ENCODE measurements at regions not wholly inside any gene's neighbourhood (a gene's known extent, or its start where the extent isn't known, plus 50 kb on each side); places are given as distances from the start of the nearest gene placed in this dataset.

DNA sequence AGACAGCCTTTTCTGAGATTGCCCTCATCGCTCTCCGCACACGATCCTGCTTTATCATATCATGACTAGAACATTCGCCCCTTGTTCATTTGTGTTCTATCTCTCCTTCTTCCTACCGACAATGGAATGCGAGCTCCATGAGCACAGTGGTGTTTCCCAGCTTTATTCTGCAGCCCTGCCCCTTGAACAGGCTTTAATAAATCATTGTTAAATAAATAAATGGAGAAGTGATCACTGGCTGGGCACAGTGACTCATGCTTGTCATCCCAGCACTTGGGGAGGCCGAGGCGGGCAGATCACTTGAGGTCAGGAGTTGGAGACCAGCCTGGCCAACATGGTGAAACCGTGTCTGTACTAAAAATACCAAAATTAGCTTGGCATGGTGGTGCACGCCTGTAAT is 1063.3 kb upstream of the EEF2KMT start:
- DNase-seq, result no peak

DNA sequence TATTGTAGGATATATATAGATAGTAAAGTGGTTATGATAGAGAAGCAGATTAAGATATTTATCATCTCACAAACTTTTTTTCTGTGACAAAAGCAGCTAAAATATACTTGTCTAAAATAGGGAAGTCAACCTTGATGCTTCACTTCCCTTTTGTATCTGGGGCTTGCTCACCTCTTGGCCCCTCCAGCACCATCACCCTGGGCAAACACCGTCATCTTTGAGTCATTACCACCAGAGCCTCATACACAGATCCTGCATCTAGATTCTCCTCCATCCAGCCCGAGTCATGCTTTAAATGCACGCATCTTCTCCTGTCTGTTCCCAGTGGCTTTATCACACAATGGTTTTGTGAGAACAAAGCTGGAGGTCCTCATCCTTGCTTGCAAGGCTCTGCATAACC is 1062.7 kb upstream of the EEF2KMT start:
- no peak for DNase-seq

DNA sequence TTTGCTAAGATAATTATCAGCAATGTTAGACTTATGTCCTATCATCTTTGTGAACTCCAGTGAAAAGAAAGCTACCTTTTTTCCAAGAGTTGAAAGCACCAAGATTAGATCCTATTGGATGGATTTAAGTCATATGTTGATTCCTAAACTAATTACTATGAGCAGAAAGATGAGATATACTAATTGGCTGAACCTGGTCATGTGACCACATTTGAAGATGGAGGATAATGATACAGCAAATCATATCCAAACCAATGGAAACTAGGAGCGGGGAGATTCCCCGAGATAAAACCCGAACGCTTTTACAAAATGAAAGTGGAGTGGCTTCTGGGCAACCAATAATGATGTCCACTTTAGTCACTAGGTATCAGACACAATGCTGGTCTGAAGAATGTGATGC is 1060.2 kb upstream of the EEF2KMT start:
- DNase-seq, result no peak

DNA sequence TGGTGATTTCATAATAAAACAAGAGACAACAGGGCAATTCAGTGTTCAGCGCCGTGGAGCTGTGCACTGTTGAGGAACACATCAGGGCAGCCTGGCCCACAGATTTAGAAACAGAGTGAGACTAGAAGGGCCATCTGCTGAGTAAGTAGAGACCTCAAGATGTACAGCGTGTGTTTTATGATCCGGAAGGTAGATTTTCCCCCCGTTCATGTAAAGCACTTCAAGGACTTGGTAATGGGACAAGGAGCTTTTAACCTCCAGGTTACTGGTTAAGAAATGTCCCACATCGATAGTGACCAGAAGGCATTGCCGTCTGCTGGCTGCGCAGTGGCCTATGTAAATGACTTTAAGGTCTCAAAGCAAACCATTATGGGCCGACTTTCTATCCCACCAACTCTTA is 1057.7 kb upstream of the EEF2KMT start:
- no peak for DNase-seq

DNA sequence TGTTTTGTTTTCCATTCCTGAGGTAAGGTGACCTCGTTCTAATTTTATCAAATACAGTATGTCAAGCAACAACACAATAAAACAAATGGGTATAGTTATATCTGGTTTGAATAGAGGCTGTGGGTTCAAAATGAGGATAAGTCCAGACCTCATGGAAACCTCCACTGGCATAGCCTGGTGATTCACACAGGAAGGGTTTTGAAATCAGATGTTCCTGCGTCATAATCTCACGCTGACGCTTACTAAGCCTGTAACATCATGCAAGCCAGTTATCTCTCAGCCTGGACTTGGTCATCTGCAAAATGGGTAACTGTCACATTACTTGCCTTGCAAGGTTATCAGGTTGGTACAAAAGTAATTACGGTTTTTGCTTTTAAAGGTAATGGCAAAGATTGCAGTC is 1056.3 kb upstream of the EEF2KMT start:
- DNase-seq, result no peak

DNA sequence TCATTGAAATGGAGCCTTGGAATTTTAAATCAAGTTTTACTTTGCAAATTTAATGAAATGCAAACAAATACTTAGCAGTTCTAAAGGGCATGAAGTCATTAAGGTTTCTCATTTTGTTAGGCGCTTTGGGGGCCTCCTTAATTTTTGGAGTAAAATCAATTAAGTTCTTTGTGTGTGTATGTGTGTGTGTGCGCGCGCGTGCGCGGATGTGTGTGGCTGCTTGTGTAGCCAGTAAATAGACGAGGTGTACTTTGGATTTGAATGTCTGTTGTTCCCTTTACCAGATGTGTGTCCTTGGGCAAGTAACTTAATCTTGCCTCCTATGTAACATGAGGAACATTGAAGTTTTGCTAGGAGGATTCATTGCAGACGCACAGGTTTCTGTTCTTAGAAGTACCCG is 1051.4 kb upstream of the EEF2KMT start:
- no peak for DNase-seq

DNA sequence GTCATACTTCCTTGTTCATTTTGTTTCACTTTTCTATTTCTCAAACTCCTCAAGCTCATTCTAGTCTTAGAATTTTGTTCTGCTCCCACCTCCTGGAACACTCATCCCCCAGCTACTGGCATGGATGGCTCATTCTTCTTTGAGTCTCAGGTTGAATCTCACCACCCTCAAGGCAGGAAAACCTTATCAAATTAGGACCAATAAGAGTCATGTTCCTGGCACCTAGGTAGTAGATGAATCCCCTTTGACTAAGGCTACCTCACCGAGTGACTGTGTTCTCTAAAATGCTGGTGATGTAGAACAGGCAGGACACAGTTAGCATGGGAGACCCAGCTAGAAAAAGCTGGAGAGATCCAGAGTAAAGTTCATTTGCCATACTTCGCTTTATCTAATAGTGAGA is 1050.8 kb upstream of the EEF2KMT start:
- DNase-seq, result no peak

DNA sequence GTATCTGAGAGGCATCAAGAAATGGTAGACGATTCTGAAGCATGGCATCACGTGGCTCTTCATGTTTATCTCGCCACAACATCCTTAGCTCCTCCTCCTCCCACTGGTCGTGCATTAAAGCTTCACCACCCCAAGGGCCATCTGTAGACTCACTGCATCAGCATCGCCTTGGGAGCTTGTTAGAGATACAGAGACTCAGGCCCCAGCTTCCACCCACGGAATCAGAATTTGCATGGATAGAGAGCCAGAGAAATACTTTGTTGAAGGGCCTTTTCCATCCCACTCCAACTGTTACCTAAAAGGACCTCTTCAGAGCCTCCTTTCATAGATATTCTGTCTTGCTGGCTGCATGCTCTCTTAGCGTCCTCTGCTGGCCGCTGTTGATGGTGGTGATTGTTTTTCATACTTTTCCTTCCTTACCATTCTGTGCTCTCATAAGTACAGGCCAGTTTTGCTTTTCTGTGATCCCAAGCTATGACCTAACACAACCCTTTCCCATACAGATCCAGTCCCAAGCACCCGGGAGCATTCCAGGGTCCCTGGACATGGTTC is 1049.4 kb upstream of the EEF2KMT start:
- no peak for DNase-seq

DNA sequence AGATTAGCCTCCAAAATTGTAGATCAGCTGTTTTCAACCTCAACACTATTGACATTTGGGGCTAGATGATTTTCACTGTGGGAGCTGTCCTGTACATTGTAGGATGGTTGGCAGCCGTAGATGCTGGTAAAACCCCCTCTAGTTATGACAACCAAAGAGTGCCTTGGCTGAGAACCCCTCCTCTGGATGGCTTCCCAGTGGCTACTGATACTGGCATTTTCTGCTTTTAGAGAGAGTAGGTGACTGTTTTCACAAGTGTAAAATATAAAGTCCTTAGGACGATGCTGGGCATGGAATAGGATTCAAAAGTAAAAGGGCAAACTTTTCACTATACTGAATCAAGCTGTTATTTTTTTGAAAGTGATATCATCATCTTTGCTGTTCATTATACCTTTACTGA is 1048.8 kb upstream of the EEF2KMT start:
- DNase-seq, result no peak

DNA sequence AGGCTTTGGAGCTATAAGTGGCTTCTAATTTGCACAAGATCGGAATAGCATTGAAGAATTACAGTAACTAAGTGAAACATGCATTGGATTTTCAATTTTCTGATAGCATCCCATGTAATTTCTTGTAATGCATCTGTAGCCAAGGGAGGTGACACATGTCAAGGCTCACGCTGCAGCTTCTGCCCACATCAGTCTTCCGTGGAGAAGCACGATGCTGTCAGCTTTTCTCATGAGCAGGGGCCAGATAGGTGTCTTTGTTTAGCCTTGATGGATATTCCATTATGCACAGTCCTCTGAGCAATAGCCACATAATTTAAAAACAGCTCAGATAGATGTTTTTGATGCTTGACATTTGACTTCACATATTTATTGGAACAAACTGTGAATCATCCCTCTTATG is 1046.9 kb upstream of the EEF2KMT start:
- no peak for DNase-seq

DNA sequence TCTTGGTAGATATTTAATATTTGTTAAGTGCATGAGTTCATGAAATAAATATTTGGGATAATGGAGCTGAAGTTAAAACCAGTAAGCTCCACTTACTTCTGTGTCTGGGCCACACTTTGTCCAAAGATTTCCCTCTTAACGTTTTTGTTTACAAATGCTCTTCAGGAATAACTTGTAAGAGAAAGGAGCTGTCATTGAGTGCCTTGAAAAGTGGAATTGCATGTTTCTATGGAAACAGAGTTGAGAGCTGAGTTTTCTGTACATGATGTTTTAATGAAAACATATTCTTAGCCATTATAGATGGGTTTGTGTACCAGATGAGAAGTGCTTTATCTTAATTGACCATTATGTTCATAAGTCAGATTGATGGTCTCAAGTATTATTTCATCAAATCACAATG is 1045.4 kb upstream of the EEF2KMT start:
- no peak for DNase-seq

DNA sequence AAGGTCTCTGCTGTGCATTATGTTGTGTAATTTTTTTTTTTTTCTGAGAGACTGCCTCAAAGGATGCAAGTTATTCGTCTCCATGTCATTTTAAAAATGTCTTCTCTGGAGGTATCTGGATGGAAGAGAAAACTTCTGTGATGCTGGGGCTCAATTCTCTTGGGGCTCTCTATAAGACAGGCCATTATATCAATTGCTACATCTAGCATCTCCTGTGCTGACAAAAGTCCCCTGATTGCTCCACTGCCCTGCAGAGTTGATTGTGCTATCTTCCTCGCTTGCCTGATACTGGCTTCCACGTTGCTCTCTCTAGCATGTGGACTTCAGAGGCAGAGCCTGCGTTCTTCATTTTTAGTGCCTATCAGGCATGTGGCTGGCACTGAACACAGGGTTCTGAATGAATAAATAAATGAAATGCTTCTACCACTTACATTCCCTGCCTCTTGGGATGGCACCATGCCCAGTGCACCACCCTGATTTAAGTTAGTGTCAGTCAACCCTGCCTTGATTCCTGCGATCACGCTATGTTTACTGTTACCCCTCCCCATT is 1035.5 kb upstream of the EEF2KMT start:
- no peak for DNase-seq

DNA sequence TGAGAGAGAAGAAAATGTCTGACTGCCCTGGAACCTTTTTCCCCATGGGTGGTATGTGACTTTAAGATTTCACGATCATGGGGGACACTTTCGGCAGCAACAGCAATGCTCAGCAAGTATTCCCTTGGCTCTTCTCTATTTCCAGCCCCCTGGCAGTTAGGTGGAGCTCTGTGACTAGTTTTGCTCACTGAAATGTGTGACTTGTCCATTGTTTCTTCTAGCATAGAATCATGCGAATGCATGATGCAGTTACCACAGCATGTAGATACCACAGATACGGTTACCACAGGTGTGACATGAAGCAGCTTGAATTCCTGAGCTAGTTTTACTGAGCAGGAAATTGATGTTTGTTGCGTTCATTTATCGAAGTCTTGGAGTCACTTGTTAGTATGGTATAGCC is 1034.5 kb upstream of the EEF2KMT start:
- no peak for DNase-seq

DNA sequence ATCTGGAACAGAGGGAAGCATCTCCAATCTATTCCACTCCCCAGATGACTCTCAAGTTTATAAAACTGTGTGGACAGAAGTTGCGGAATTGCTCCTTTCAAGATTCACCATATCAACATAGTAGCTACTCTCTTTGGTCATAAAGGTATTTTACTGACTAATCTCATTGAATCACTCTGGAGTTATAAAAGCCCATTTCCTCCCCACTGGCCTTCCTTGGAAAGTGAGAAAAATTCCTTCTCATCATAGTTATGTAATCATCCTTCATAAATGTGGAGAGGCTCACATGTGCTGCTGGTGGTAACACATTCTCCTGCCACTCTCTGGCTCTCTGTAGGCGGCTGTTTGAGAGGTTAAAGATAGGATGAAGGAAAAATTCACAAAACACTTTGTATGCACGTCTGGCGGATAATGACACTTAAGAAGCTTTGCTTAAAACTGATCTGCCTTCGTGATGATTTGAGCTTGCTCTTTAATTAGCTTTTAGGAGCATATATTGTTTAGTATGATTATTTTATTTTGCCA is 1034.0 kb upstream of the EEF2KMT start:
- DNase-seq, result no peak

DNA sequence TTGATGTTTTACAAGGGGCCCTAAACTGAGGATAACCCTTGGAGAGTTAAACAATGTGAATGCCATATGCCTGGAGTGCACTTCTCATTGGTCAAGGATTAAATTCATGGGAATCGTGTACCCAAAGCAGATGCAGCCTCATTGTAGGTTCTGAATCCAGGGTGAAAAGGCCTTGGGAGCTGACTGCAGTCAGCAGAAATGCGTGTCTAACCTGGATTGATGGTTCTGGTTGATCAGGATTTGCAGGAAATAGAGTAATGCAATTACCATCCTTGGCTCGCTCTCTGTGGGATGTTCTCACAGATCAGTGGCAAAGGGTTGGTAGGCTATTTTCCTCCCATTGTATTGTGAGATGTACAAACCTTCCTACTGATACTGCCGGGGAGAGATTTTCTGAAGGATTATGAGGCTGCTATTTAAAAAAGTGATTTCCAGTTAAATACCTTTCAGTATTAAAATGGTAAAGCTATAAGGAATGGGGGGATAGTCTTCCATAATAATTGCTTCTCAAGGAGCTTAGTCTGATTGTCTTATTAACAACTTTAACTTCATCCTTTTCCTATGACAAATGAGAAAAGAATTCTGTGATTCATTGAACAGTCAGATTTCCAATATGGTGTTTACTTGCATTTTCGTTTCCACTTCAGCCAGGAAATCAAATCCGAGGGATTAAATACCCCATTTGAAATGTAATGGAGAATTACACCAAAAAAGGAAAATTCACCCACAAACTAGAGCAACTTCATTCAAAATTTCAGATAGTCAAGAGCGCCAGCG is 1028.1 kb upstream of the EEF2KMT start:
- no peak for DNase-seq

DNA sequence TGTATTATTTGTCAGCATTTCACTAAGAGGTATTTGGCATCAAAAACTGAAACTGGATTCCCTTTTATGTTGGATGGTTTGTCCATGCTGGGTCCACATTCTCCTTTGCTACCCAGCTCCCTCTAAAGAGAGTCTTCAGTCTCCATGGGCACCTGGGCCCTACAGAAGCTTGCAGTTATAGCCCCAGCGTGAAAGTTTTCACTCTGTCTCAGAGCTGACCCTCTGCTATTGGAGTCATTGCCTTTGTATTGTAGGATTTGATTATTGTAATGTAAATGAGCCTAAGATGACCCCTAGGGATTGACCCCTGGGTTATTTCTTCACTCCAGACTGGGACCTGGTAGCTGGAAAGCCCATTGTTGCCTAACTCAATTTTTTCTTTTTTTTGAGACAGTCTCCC is 1026.5 kb upstream of the EEF2KMT start:
- no peak for DNase-seq

DNA sequence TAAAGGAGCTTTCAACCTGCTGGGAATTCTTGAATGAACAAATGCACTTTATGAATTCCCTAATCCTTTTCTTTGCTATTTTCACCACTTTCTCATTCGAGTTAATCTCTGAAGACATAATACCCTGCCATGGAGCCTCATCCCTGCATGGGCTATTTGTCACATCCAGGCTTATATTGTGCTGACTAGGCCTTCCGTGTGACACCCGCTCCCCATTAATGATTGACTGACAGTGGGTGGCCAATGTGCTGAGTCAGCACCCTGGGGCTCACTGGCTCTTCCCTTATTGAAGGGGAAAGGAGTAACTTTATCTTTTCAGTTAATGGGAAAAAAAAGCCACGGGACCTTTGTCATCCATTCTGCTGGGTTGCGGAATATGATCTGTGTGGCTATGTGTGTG is 1024.8 kb upstream of the EEF2KMT start:
- DNase-seq, result no peak

DNA sequence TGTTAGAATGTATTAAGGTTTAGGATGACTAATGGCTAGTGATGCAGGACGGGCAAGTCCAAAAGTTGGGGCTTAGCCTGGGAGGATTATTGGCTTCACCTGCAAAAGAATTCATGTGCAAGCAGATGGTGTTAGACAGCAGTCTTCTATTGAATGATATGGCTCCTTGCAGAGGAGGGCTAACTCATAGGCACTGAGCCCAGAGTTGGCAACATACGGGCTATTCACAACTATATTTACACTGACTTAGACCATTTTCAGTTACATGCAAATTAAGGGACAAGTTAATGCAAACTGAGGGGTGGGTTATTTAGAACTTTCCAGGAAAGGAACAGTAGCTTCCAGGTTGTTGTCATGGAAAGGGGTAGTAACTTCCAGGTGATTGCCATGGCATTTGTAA is 1017.1 kb upstream of the EEF2KMT start:
- no peak for DNase-seq

DNA sequence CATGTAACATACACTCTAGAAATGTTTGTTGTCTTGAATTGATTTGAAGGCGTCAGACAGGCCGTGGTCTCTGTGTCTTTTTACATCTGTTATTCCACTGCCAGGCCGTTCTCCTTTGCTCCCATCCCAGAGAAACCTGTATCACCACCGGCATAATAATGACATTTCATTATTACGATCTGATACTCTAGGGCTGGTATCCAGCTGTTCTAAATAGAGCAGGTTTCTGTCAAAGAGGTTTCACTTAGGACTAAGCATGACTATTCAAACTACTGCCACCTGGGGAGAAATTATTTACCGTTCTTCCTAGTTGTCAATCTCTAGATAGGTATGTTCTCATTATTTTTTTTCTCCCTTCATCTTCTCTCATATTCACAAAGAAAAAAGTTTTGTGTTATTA is 1016.2 kb upstream of the EEF2KMT start:
- DNase-seq, result no peak

DNA sequence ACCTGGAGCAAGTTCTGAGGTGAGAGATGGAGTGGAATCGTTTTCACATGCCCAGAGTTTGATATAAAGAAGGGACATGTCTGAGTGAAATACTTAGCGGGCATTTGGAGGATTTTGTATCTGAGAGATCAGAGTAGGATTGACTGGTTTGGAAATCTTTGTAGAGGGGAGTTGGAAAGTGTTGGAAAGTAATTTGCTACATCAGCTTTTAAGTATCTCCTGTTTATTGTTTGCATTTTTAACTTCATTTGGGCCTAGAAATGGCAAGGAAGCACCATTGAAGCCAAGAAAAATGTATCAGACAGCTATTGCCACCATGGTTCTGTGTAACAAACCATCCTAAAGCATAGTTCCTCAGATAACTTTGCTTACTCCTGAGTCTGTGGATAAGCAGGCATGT is 1015.1 kb upstream of the EEF2KMT start:
- no peak for DNase-seq

DNA sequence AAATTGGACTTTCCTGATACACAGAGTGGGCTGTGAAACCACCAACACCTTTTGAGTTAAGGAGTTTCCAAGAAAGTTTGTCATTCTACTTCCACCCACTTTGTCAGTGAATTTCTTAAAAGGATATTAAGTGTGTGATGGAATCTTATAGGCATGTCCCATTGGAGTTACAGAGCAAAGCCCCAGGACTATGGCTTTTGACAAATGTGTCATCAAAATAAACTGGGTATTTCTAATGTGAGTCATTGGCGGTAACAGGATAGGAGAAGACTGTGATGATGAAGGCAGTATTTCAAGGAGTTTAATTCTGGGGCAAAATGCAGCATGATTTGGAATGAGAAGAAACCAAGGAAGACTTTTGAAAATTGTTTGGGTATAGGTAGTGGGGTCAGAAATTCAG is 1013.8 kb upstream of the EEF2KMT start:
- DNase-seq, result no peak

DNA sequence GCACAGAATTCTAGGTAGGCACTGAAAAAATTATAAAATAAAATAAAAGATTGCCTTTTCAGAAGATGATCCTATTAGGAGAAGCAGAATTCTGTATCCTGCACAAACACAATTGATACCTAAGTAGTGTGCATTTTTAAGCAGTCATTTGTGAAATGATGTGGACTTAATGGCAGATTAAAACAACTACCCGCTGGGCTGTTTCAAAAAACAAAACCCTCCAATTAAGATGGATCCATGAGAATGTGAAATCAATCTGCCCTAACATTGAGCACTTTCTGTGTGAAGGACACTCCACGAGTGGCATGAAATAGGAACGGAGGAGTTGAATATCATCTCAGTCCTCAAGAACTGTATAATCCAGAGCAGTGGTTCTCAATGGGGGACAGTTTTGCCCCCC is 1012.8 kb upstream of the EEF2KMT start:
- no peak for DNase-seq

DNA sequence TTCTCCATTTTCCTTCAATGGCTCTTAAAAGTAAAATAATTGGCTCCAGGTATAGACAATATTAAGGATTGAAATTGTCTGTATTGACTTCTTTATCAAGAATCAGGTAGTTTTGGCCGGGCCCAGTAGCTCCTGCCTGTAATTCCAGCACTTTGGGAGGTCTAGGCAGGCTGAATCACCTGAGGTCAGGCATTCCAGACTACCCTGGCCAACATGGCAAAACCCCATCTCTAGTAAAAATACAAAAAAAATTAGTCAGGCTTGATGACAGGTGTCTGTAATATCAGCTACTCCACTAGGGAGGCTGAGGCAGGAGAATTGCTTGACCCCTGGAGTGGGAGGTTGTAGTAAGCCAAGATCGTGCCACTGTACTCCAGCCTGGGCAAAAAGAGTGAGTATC is 1008.5 kb upstream of the EEF2KMT start:
- DNase-seq, result no peak

DNA sequence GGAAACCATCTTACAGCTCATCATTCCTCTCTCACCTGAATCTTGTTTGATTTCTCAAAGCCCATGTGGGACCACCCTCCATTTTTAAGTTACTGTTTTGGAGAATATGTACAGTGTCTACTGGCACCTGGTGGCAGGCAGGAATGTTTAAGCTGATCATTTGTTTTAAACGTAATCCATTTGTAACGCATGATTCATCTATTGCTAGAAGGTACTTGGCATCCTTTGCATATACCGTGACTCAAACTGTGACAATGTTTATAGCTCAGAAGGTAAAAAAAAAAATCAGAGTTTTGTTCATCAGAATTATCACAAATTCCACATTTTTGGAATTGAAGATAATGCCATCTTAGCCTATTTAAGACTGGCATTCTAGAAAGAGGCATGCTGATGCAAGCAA is 1007.5 kb upstream of the EEF2KMT start:
- no peak for DNase-seq

DNA sequence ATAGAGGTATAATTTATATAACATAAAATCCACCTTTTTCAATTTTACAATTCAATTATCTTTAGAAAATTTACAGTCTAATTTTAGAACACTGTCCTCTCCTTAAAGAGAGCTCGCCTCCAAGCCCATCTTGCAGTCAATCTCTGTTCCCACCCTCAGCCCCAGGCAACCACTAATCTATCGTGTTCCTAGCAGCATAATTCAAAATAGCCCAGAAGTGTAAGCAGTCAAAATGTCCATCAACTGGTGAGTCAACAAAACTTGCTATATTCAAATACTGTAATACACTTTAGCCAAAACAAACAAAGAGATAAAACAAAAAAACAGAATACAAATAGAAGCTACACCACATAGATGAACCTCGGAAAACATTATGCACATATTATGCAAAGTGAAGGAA is 1006.8 kb upstream of the EEF2KMT start:
- DNase-seq, result no peak
